Naive thymus-derived CD4-positive, alpha-beta T cell (primary cell): ENCODE measurements at regions not wholly inside any gene's neighbourhood (a gene's known extent, or its start where the extent isn't known, plus 50 kb on each side); places are given as distances from the start of the nearest gene placed in this dataset.

Experiments
- ATAC-seq: fragments of 150-1000 bp; cut with Tn5 transposase; 2 replicates; pipeline ENCODE4 v1.10.0; 2021; ENCODE audit warnings: mild to moderate bottlenecking, moderate library complexity
- CTCF ChIA-PET: fragments of 350-600 bp; sonication (Branson Sonifier 250); formaldehyde crosslinking; loops from one replicate; lab custom pipeline; 2021; ENCODE audit warnings: antibody characterized with exemption; lab: Charles Lee
- POLR2A ChIA-PET: fragments of 350-600 bp; sonication (Branson Sonifier 250); formaldehyde crosslinking; loops from one replicate; lab custom pipeline; 2021; ENCODE audit warnings: antibody characterized with exemption, inconsistent platforms; lab: Charles Lee
- DNase-seq, 9 donors: peaks; one replicate each; pipeline versions ENCODE4 v3.0.0 to v3.0.0-alpha.2; 2020 to 2022; ENCODE audit warnings: mixed read lengths in 1 of 9
- H3K27ac ChIP-seq: one replicate; pipeline ENCODE4 v1.7.0; 2013; ENCODE audit warnings: mild to moderate bottlenecking, low read depth, low read length, moderate library complexity
- H3K27me3 ChIP-seq, 2 donors: one replicate each; pipeline ENCODE4 v1.7.0; 2013; ENCODE audit warnings: low read length in 2 of 2, mild to moderate bottlenecking in 2 of 2, moderate library complexity in 2 of 2; ENCODE audit not compliant: control insufficient read depth in 2 of 2, insufficient read depth in 2 of 2
- H3K36me3 ChIP-seq, 3 experiments: 1 replicate in 2 of 3; 2 replicates in 1 of 3; pipeline ENCODE4 v1.7.0; 2013; ENCODE audit warnings: low read length in 3 of 3, mild to moderate bottlenecking in 3 of 3, moderate library complexity in 1 of 3; ENCODE audit not compliant: insufficient read depth in 3 of 3, control insufficient read depth in 2 of 3
- H3K4me1 ChIP-seq, 2 donors: one replicate each; pipeline ENCODE4 v1.7.0; 2013; ENCODE audit warnings: low read length in 2 of 2, mild to moderate bottlenecking in 2 of 2, moderate library complexity in 1 of 2; ENCODE audit not compliant: control insufficient read depth in 2 of 2, insufficient read depth in 2 of 2
- H3K4me3 ChIP-seq: 2 replicates; pipeline ENCODE4 v1.7.0; 2013; ENCODE audit warnings: mild to moderate bottlenecking, low read length
- H3K9me3 ChIP-seq, 3 experiments: 1 replicate in 2 of 3; 2 replicates in 1 of 3; pipeline ENCODE4 v1.7.0; 2013; ENCODE audit warnings: low read length in 3 of 3; ENCODE audit not compliant: control insufficient read depth in 2 of 3
- H3K27ac Mint-ChIP-seq, 9 donors: one replicate each; pipeline ENCODE4 v1.8.0; 2020 to 2022; ENCODE audit warnings: mixed read lengths in 9 of 9, mild to moderate bottlenecking in 8 of 9, moderate library complexity in 5 of 9, inconsistent platforms in 2 of 9
- H3K27me3 Mint-ChIP-seq, 5 donors: one replicate each; pipeline ENCODE4 v1.8.0; 2021 to 2022; ENCODE audit warnings: mixed read lengths in 5 of 5, mild to moderate bottlenecking in 1 of 5
- H3K36me3 Mint-ChIP-seq, 5 donors: one replicate each; pipeline ENCODE4 v1.8.0; 2020 to 2022; ENCODE audit warnings: mixed read lengths in 5 of 5, mild to moderate bottlenecking in 3 of 5, inconsistent platforms in 1 of 5
- H3K4me1 Mint-ChIP-seq, 7 donors: one replicate each; pipeline ENCODE4 v1.8.0; 2020 to 2022; ENCODE audit warnings: mixed read lengths in 7 of 7, mild to moderate bottlenecking in 3 of 7, inconsistent platforms in 1 of 7
- H3K4me3 Mint-ChIP-seq, 10 donors: one replicate each; pipeline ENCODE4 v1.8.0; 2020 to 2022; ENCODE audit warnings: mild to moderate bottlenecking in 10 of 10, mixed read lengths in 10 of 10, moderate library complexity in 6 of 10, inconsistent platforms in 2 of 10
- H3K9me3 Mint-ChIP-seq, 11 donors: one replicate each; pipeline ENCODE4 v1.8.0; 2020 to 2022; ENCODE audit warnings: mixed read lengths in 11 of 11, mild to moderate bottlenecking in 4 of 11, inconsistent platforms in 1 of 11, moderate library complexity in 1 of 11
- intact Hi-C, 2 donors: fragments of 100-400 bp; cut with micrococcal nuclease; formaldehyde crosslinking; loops; one replicate each; pipeline ENCODE4 v1.15.1; 2023

GRCh38 chr7:36091874-36092176, 61.2 kb upstream of the EEPD1 start:
- Histone ChIP-seq H3K9me3 (no peaks in the 10 kb centered on the region), H3K36me3 (no peaks in the 10 kb centered on the region), H3K4me3 (no peak overlapping the region), H3K4me1 (no peaks in the 10 kb centered on the region), H3K27me3 (no peaks in the 10 kb centered on the region), H3K27ac (no peak overlapping the region)
- intact Hi-C loops = no loop called here
- Mint-ChIP-seq H3K27me3 (no peaks in the 10 kb centered on the region), H3K4me1 (peaks cover 0 to 1% (median 0%) of the 10 kb centered on the region in 7 donors), H3K27ac (no peak overlapping the region), H3K9me3 (peaks cover 0 to 17% (median 3%) of the 10 kb centered on the region in 11 donors), H3K36me3 (peaks cover 0 to 7% (median 0%) of the 10 kb centered on the region in 5 donors), H3K4me3 (no peak overlapping the region)
- ChIA-PET CTCF (no interaction called here), POLR2A (no interaction called here)
- DNase-seq (no peak), ATAC-seq (no peak)

DNA sequence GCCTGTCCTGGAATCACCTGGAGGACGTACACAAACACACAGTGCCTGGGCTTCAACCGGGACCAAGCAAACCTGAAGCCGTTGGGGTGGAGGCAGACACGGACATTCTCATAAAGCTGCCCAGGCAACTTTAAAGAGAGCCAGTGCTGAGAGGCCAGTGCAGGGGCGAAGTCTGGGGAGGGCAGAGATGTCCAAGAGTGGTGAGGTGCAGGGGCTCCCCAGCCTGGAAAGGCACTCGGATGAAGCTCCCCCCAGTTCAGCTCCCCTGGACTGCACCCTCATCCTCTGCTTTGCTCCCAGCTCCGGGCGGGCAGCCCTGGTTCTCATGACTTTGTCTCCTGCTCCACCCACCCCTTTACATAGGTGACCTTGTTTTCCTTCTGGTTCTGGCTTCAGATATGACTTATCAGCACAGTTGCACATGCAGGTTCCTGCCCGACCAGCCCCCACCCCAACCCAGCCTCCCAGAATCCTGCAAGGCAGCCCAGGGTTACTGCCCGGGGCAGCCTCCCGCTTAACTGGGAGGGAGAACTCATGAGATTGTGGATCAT, 60.8 kb upstream of the EEPD1 start:
- H3K27me3 ChIP-seq = no peaks in the 10 kb centered on the region
- H3K9me3 Mint-ChIP-seq = peaks cover 0 to 17% (median 3%) of the 10 kb centered on the region in 11 donors
- peaks cover 0 to 1% (median 0%) of the 10 kb centered on the region in 7 donors for H3K4me1 Mint-ChIP-seq
- H3K27ac Mint-ChIP-seq = no peak overlapping the region
- H3K36me3 ChIP-seq = no peaks in the 10 kb centered on the region
- H3K36me3 Mint-ChIP-seq = peaks cover 0 to 7% (median 0%) of the 10 kb centered on the region in 5 donors
- H3K4me3 ChIP-seq = no peak overlapping the region
- no peak overlapping the region for H3K4me3 Mint-ChIP-seq
- intact Hi-C loops = no loop called here
- DNase-seq (no peak), ATAC-seq (no peak)
- H3K27me3 Mint-ChIP-seq = no peaks in the 10 kb centered on the region
- H3K27ac ChIP-seq = no peak overlapping the region
- ChIA-PET POLR2A (no interaction called here), CTCF (no interaction called here)
- H3K9me3 ChIP-seq = no peaks in the 10 kb centered on the region
- no peaks in the 10 kb centered on the region for H3K4me1 ChIP-seq

- DNase-seq (no peak), ATAC-seq (no peak)
- no peak overlapping the region for H3K27ac ChIP-seq
- H3K27ac Mint-ChIP-seq = no peak overlapping the region
- peaks cover 0 to 34% (median 9%) of the 10 kb centered on the region in 11 donors for H3K9me3 Mint-ChIP-seq
- H3K36me3 Mint-ChIP-seq = peaks cover 0 to 14% (median 9%) of the 10 kb centered on the region in 5 donors
- peaks cover 0 to 1% (median 0%) of the 10 kb centered on the region in 7 donors for H3K4me1 Mint-ChIP-seq
- peaks cover 0 to 5% (median 0%) of the 10 kb centered on the region in 5 donors for H3K27me3 Mint-ChIP-seq
- H3K9me3 ChIP-seq = peaks cover 0 to 6% (median 0%) of the 10 kb centered on the region in 3 experiments
- no peaks in the 10 kb centered on the region for H3K36me3 ChIP-seq
- H3K4me3 Mint-ChIP-seq = no peak overlapping the region
- no peak overlapping the region for H3K4me3 ChIP-seq
- no peaks in the 10 kb centered on the region for H3K27me3 ChIP-seq
- H3K4me1 ChIP-seq = no peaks in the 10 kb centered on the region
- ChIA-PET CTCF (no interaction called here), POLR2A (no interaction called here)
- intact Hi-C loops = no loop called here
These were observed 56.5 kb upstream of the EEPD1 start for GRCh38 chr7:36096460-36097095.

- Mint-ChIP-seq H3K4me1 (no peaks in the 10 kb centered on the region), H3K9me3 (peaks cover 0 to 34% (median 9%) of the 10 kb centered on the region in 11 donors), H3K27me3 (peaks cover 0 to 5% (median 0%) of the 10 kb centered on the region in 5 donors), H3K4me3 (no peak overlapping the region), H3K36me3 (peaks cover 0 to 14% (median 9%) of the 10 kb centered on the region in 5 donors), H3K27ac (no peak overlapping the region)
- no peaks in the 10 kb centered on the region for H3K4me1 ChIP-seq
- CTCF ChIA-PET = no interaction called here
- POLR2A ChIA-PET = no interaction called here
- ATAC-seq = no peak
- DNase-seq = no peak
- H3K27ac ChIP-seq = no peak overlapping the region
- H3K4me3 ChIP-seq = no peak overlapping the region
- H3K36me3 ChIP-seq = no peaks in the 10 kb centered on the region
- H3K9me3 ChIP-seq = peaks cover 0 to 6% (median 0%) of the 10 kb centered on the region in 3 experiments
- intact Hi-C loops = no loop called here
- H3K27me3 ChIP-seq = no peaks in the 10 kb centered on the region
These were observed 55.0 kb upstream of the EEPD1 start for GRCh38 chr7:36098096-36098495.

- Mint-ChIP-seq H3K9me3 (peaks cover 0 to 34% (median 9%) of the 10 kb centered on the region in 11 donors), H3K27ac (no peak overlapping the region)
- ATAC-seq = no peak
These were observed 52.8 kb upstream of the EEPD1 start for GRCh38 chr7:36100226-36100625.

DNA sequence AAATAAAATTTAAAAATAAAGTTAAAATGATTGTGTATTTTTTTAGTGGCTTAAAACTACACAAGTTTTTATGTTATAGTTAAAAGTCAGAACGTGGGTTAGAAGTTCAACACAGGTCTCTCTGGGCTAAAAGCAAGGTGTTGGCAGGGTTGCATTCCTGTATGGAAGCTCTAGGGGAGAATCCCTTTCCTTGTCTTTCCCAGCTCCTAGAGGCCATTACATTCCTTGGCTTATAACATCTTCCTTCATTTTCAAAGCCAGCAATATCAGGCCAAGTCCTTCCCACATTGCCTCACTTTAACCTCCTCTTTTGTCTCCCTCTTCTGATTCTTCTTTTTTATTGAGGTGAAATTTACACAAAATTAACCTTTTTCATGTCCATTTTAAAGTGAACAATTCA, 52.4 kb upstream of the EEPD1 start:
- H3K9me3 Mint-ChIP-seq = peaks cover 0 to 34% (median 9%) of the 10 kb centered on the region in 11 donors
- Histone ChIP-seq H3K4me1 (no peaks in the 10 kb centered on the region), H3K9me3 (peaks cover 0 to 6% (median 0%) of the 10 kb centered on the region in 3 experiments), H3K27me3 (no peaks in the 10 kb centered on the region), H3K27ac (no peak overlapping the region), H3K4me3 (no peak overlapping the region), H3K36me3 (no peaks in the 10 kb centered on the region)
- no peaks in the 10 kb centered on the region for H3K4me1 Mint-ChIP-seq
- peaks cover 0 to 14% (median 9%) of the 10 kb centered on the region in 5 donors for H3K36me3 Mint-ChIP-seq
- ChIA-PET POLR2A (no interaction called here), CTCF (no interaction called here)
- no peak overlapping the region for H3K27ac Mint-ChIP-seq
- intact Hi-C loops = loop anchor here in 1 of 2 donors (10.0 kb wide), 1 partner anchor 96 kb away; no protein-coding TSS in a partner anchor
- ATAC-seq = no peak
- H3K4me3 Mint-ChIP-seq = no peak overlapping the region
- no peak for DNase-seq
- peaks cover 0 to 9% (median 0%) of the 10 kb centered on the region in 5 donors for H3K27me3 Mint-ChIP-seq

More at GRCh38 chr7:36100226-36100625, 52.8 kb upstream of the EEPD1 start:
- no peak overlapping the region for H3K4me3 Mint-ChIP-seq
- Histone ChIP-seq H3K9me3 (peaks cover 0 to 6% (median 0%) of the 10 kb centered on the region in 3 experiments), H3K4me3 (no peak overlapping the region), H3K4me1 (no peaks in the 10 kb centered on the region), H3K36me3 (no peaks in the 10 kb centered on the region), H3K27me3 (no peaks in the 10 kb centered on the region), H3K27ac (no peak overlapping the region)
- peaks cover 0 to 9% (median 0%) of the 10 kb centered on the region in 5 donors for H3K27me3 Mint-ChIP-seq
- no peak for DNase-seq
- intact Hi-C loops = loop anchor here in 1 of 2 donors (10.0 kb wide), 1 partner anchor 95 kb away; no protein-coding TSS in a partner anchor
- ChIA-PET POLR2A (no interaction called here), CTCF (no interaction called here)
- peaks cover 0 to 14% (median 9%) of the 10 kb centered on the region in 5 donors for H3K36me3 Mint-ChIP-seq
- no peaks in the 10 kb centered on the region for H3K4me1 Mint-ChIP-seq
